OCI-LY7 (cell line): ENCODE measurements at regions not wholly inside any gene's neighbourhood (a gene's known extent, or its start where the extent isn't known, plus 50 kb on each side); places are given as distances from the start of the nearest gene placed in this dataset.

Source experiments
- BruUV-seq: library from RNA; stranded (reverse); fragments of 400-500 nt; replicated peaks from 2 replicates; lab custom pipeline; 2021; lab: Mats Ljungman, UMichigan
- CTCF ChIA-PET: fragments of 300-600 bp; sonication (Branson Sonifier 250); formaldehyde crosslinking; loops from one replicate; lab custom pipeline; 2022; ENCODE audit warnings: antibody characterized with exemption; ENCODE audit not compliant: unreplicated experiment; lab: Charles Lee
- POLR2A ChIA-PET: fragments of 300-600 bp; sonication (Branson Sonifier 250); formaldehyde crosslinking; loops from one replicate; lab custom pipeline; 2022; ENCODE audit warnings: antibody characterized with exemption; lab: Charles Lee
- DNase-seq: peaks from one replicate; pipeline ENCODE4 v3.0.0-alpha.2; 2015; ENCODE audit warnings: low spot score
- H2AFZ ChIP-seq: fragments of 200-600 bp; sonication (generic), shearing (Covaris generic); 2 replicates; pipeline ENCODE4 v1.6.1; 2014; ENCODE audit warnings: mild to moderate bottlenecking, antibody characterized with exemption, low read length, moderate library complexity
- H3K27ac ChIP-seq: fragments of 200-600 bp; sonication (generic); 2 replicates; pipeline ENCODE4 v1.5.1; 2014; ENCODE audit warnings: mixed run types, low read depth, mild to moderate bottlenecking, moderate library complexity, low read length, inconsistent platforms; ENCODE audit not compliant: poor library complexity, severe bottlenecking
- H3K36me3 ChIP-seq: fragments of 200-600 bp; sonication (generic); 2 replicates; pipeline ENCODE4 v1.6.1; 2014; ENCODE audit warnings: mild to moderate bottlenecking, antibody characterized with exemption, low read length, moderate library complexity, mixed read lengths; ENCODE audit not compliant: insufficient read depth
- H3K4me1 ChIP-seq: fragments of 200-600 bp; sonication (generic); 2 replicates; pipeline ENCODE4 v1.5.1; 2014; ENCODE audit warnings: mild to moderate bottlenecking, low read length; ENCODE audit not compliant: insufficient read depth, poor library complexity, severe bottlenecking
- H3K4me2 ChIP-seq: fragments of 200-600 bp; sonication (generic); 2 replicates; pipeline ENCODE4 v1.6.1; 2014; ENCODE audit warnings: mild to moderate bottlenecking, low read length
- H3K4me3 ChIP-seq: fragments of 200-600 bp; sonication (generic); 2 replicates; pipeline ENCODE4 v1.5.1; 2014; ENCODE audit warnings: mild to moderate bottlenecking, low read depth, low read length; ENCODE audit not compliant: poor library complexity, severe bottlenecking
- H3K79me2 ChIP-seq: fragments of 200-600 bp; sonication (generic); 2 replicates; pipeline ENCODE4 v1.6.1; 2016; ENCODE audit warnings: low read depth, mild to moderate bottlenecking, low read length, moderate library complexity, mixed read lengths; ENCODE audit not compliant: insufficient read depth
- H3K9me2 ChIP-seq: fragments of 200-600 bp; sonication (generic); 2 replicates; pipeline ENCODE4 v1.6.1; 2016; ENCODE audit warnings: mild to moderate bottlenecking, low read length, mixed read lengths; ENCODE audit not compliant: insufficient read depth
- H3K9me3 ChIP-seq: fragments of 200-600 bp; sonication (generic); 2 replicates; pipeline ENCODE4 v1.6.1; 2014; ENCODE audit warnings: mild to moderate bottlenecking, mixed run types, low read length, mixed read lengths
- H4K20me1 ChIP-seq: fragments of 200-600 bp; sonication (generic); 2 replicates; pipeline ENCODE4 v1.6.1; 2014; ENCODE audit warnings: mild to moderate bottlenecking, antibody characterized with exemption, low read length, moderate library complexity, mixed read lengths; ENCODE audit not compliant: insufficient read depth
- EZH2phosphoT487 ChIP-seq: fragments of 200-600 bp; sonication (generic); IDR thresholded peaks from 2 replicates; pipeline ENCODE4 v1.6.1; 2018; ENCODE audit warnings: low read depth, borderline replicate concordance, mild to moderate bottlenecking, mixed run types, antibody characterized with exemption, low read length, moderate library complexity, mixed read lengths
- intact Hi-C: fragments of 100-400 bp; cut with micrococcal nuclease; formaldehyde crosslinking; loops from one replicate; pipeline ENCODE4 v1.10.0; 2022; ENCODE audit not compliant: unreplicated experiment
- TF ChIP-seq, protein P1 (sequence below): fragments of 200-600 bp; sonication (generic); conservative IDR thresholded peaks from 2 replicates; pipeline ENCODE4 v1.5.1; 2014; ENCODE audit warnings: mild to moderate bottlenecking, antibody characterized with exemption, low read length, moderate library complexity, mixed read lengths

DNA sequence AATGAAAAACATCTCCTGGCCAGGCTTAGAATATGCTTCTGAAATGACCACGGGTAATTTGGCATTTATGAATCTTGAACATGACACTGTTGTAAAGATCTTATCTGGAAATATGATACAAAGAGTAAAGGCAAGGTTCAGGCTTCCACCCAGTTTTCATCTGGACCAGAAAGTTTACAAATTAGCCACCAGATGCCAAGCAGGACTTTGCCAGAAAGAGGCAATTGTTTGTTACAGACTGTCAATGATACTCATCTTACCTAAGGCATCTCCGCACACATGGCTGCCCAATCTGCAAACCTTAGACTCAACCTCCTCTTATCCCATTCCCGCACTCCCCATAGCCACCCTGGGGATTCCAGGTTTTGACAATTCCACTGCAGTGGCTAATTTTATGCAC, 795.3 kb downstream of the TYW1 start:
- H3K27ac ChIP-seq = no peak overlapping the region
- ChIA-PET CTCF (no interaction called here), POLR2A (no interaction called here)
- H2AFZ ChIP-seq = no peak overlapping the region
- no peaks in the 10 kb centered on the region for H3K79me2 ChIP-seq
- H3K36me3 ChIP-seq = no peaks in the 10 kb centered on the region
- DNase-seq = no peak
- TF ChIP-seq, protein P1, sequence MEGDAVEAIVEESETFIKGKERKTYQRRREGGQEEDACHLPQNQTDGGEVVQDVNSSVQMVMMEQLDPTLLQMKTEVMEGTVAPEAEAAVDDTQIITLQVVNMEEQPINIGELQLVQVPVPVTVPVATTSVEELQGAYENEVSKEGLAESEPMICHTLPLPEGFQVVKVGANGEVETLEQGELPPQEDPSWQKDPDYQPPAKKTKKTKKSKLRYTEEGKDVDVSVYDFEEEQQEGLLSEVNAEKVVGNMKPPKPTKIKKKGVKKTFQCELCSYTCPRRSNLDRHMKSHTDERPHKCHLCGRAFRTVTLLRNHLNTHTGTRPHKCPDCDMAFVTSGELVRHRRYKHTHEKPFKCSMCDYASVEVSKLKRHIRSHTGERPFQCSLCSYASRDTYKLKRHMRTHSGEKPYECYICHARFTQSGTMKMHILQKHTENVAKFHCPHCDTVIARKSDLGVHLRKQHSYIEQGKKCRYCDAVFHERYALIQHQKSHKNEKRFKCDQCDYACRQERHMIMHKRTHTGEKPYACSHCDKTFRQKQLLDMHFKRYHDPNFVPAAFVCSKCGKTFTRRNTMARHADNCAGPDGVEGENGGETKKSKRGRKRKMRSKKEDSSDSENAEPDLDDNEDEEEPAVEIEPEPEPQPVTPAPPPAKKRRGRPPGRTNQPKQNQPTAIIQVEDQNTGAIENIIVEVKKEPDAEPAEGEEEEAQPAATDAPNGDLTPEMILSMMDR = no peak
- TF ChIP-seq EZH2phosphoT487 = no peak
- H3K9me3 ChIP-seq = no peaks in the 10 kb centered on the region
- no TSS peak for BruUV-seq
- intact Hi-C loops = no loop called here
- H3K9me2 ChIP-seq = no peaks in the 10 kb centered on the region
- no peak overlapping the region for H3K4me3 ChIP-seq
- H3K4me1 ChIP-seq = no peaks in the 10 kb centered on the region
- H3K4me2 ChIP-seq = no peak overlapping the region
- H4K20me1 ChIP-seq = no peaks in the 10 kb centered on the region

DNA sequence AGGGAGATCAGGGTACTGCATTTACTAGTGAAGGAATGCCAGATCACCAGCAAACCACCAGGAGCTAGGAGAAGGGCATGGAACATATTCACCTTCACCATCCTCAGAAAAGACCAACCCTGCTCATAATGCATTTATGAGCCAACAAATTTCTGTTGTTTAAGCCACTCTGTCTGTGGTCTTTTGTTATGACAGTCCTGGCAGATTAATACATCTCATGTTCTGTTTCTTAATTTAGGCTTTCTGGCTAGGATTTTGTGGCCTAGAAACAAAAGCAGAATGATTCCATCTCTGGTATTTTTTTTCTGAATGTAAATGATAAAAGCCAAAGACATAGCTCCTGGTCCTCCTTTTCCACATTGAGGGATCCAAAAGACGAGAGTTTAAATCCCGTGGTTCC, 797.9 kb downstream of the TYW1 start:
- Histone ChIP-seq H3K9me2 (no peaks in the 10 kb centered on the region), H3K4me2 (no peak overlapping the region), H3K9me3 (no peaks in the 10 kb centered on the region), H3K4me3 (no peak overlapping the region), H2AFZ (no peak overlapping the region), H4K20me1 (no peaks in the 10 kb centered on the region), H3K79me2 (no peaks in the 10 kb centered on the region), H3K36me3 (no peaks in the 10 kb centered on the region), H3K27ac (no peak overlapping the region), H3K4me1 (no peaks in the 10 kb centered on the region)
- intact Hi-C loops = no loop called here
- TF ChIP-seq, protein P1 = no peak
- TF ChIP-seq EZH2phosphoT487 = no peak
- CTCF ChIA-PET = no interaction called here
- no TSS peak for BruUV-seq
- POLR2A ChIA-PET = no interaction called here
- no peak for DNase-seq

DNA sequence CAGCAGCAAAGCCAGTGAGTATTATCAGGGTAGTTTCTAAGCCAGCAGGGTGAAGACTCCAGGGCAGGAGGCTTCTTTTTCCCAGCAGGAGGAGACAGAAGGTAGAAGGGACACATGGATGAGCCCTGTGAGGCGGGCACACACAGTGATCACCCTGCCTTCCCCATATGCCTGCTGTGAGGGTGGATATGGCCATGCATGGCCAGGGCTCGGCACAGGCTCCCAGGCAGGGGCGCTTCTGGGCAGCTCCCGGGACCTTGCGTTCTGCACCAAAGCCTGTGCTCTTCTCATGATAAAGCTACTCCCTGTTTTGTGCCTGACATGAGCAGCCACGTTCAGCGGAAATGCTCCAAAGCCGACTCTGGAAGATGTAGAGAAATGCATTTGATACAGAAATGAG, 807.2 kb downstream of the TYW1 start:
- no TSS peak for BruUV-seq

More for the DNA sequence above, 807.2 kb downstream of the TYW1 start:
- POLR2A ChIA-PET = no interaction called here
- no peaks in the 10 kb centered on the region for H3K9me3 ChIP-seq
- no peak for TF ChIP-seq EZH2phosphoT487
- TF ChIP-seq, protein P1 = no peak
- H4K20me1 ChIP-seq = no peaks in the 10 kb centered on the region
- DNase-seq = no peak
- no peak overlapping the region for H3K4me2 ChIP-seq
- no peak overlapping the region for H3K27ac ChIP-seq
- no peaks in the 10 kb centered on the region for H3K79me2 ChIP-seq
- no peak overlapping the region for H2AFZ ChIP-seq
- H3K36me3 ChIP-seq = no peaks in the 10 kb centered on the region
- CTCF ChIA-PET = no interaction called here
- no peak overlapping the region for H3K4me3 ChIP-seq
- intact Hi-C loops = no loop called here
- H3K9me2 ChIP-seq = no peaks in the 10 kb centered on the region
- H3K4me1 ChIP-seq = no peaks in the 10 kb centered on the region
